Islet precursor cell (in vitro differentiated cells): ENCODE measurements at regions not wholly inside any gene's neighbourhood (a gene's known extent, or its start where the extent isn't known, plus 50 kb on each side); places are given as distances from the start of the nearest gene placed in this dataset.

Experiments used
- DNase-seq: peaks from one replicate; pipeline ENCODE4 v3.0.0-alpha.2; 2018

GRCh38 chr5:56286015-56286884 lies 53.1 kb upstream of the ANKRD55 start:
- no peak for DNase-seq

- no peak for DNase-seq
Measured at GRCh38 chr5:56282951-56283350, 49.8 kb upstream of the ANKRD55 start.
